OCI-LY1 (cell line): ENCODE measurements at regions not wholly inside any gene's neighbourhood (a gene's known extent, or its start where the extent isn't known, plus 50 kb on each side); places are given as distances from the start of the nearest gene placed in this dataset.

ENCODE experiments used
- EZH2 ChIP-seq: fragments of 200-600 bp; sonication (generic), shearing (Covaris generic); IDR thresholded peaks from 2 replicates; pipeline ENCODE4 v1.8.0; 2017; ENCODE audit warnings: borderline replicate concordance, mixed run types, mild to moderate bottlenecking, antibody characterized with exemption, low read length, moderate library complexity, mixed read lengths
- TF ChIP-seq, protein P1 (sequence below): fragments of 200-600 bp; sonication (generic), shearing (Covaris generic); IDR thresholded peaks from 2 replicates; pipeline ENCODE4 v1.5.1; 2017; ENCODE audit warnings: mild to moderate bottlenecking, antibody characterized with exemption, low read length, moderate library complexity, mixed read lengths

DNA sequence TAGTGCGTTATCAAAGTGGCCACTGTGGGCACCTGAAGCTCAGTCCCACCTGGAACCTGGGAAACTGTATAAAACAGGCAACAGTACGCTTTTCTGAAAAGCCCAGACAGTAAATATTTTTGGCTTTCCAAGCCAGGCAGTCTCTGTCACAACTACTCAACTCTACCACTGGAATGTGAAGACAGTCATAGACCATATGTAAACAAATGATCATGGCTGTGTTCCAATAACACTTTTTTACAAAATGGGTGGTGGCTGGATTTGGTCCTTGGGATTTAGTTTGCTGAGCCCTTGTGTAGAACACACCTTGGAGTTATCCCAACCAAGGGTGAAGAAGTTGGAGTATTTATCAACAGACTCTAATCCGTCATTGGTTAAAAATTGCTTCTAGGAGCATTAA, 259.9 kb downstream of the SKIDA1 start:
- TF ChIP-seq, protein P1, sequence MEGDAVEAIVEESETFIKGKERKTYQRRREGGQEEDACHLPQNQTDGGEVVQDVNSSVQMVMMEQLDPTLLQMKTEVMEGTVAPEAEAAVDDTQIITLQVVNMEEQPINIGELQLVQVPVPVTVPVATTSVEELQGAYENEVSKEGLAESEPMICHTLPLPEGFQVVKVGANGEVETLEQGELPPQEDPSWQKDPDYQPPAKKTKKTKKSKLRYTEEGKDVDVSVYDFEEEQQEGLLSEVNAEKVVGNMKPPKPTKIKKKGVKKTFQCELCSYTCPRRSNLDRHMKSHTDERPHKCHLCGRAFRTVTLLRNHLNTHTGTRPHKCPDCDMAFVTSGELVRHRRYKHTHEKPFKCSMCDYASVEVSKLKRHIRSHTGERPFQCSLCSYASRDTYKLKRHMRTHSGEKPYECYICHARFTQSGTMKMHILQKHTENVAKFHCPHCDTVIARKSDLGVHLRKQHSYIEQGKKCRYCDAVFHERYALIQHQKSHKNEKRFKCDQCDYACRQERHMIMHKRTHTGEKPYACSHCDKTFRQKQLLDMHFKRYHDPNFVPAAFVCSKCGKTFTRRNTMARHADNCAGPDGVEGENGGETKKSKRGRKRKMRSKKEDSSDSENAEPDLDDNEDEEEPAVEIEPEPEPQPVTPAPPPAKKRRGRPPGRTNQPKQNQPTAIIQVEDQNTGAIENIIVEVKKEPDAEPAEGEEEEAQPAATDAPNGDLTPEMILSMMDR: no peak
- TF ChIP-seq EZH2: no peak
